HCT116 (cell line): ENCODE measurements at regions not wholly inside any gene's neighbourhood (a gene's known extent, or its start where the extent isn't known, plus 50 kb on each side); places are given as distances from the start of the nearest gene placed in this dataset.

ENCODE experiments used
- EZH2 ChIP-seq: fragments of 200-600 bp; sonication (generic); IDR thresholded peaks from 2 replicates; pipeline ENCODE4 v1.6.1; 2017; ENCODE audit warnings: antibody characterized with exemption, mixed run types
- JUND ChIP-seq: IDR thresholded peaks from 2 replicates; pipeline ENCODE4 v1.6.1; 2012
- MAX ChIP-seq: IDR thresholded peaks from 2 replicates; pipeline ENCODE4 v1.6.1; 2012
- POLR2A ChIP-seq: IDR thresholded peaks from 2 replicates; pipeline ENCODE4 v1.7.0; 2011; ENCODE audit warnings: borderline replicate concordance; ENCODE audit not compliant: insufficient read depth, insufficient read length; ENCODE audit errors: extremely low read depth
- POLR2AphosphoS5 ChIP-seq: IDR thresholded peaks from 2 replicates; pipeline ENCODE4 v1.6.1; 2011; ENCODE audit warnings: mild to moderate bottlenecking, low read depth, low read length, moderate library complexity
- RAD21 ChIP-seq: IDR thresholded peaks from 2 replicates; pipeline ENCODE4 v1.6.1; 2012; ENCODE audit warnings: low read depth, mild to moderate bottlenecking
- REST ChIP-seq: IDR thresholded peaks from 2 replicates; pipeline ENCODE4 v1.6.1; 2012; ENCODE audit warnings: low read depth
- SIN3A ChIP-seq: IDR thresholded peaks from 2 replicates; pipeline ENCODE4 v1.6.1; 2012; ENCODE audit warnings: low read depth
- YY1 ChIP-seq: IDR thresholded peaks from 2 replicates; pipeline ENCODE4 v1.6.1; 2011; ENCODE audit warnings: low read length, low read depth, moderate library complexity, mild to moderate bottlenecking; ENCODE audit not compliant: insufficient replicate concordance; ENCODE audit errors: extremely low read depth
- ZFX ChIP-seq: fragments of 450-650 bp; IDR thresholded peaks from 2 replicates; pipeline ENCODE4 v1.6.1; 2017
- TF ChIP-seq, protein P1 (sequence below), 3 experiments: fragments of 200-600 bp in 1 of 3; sonication (generic) in 1 of 3; IDR thresholded peaks in 2 of 3; conservative IDR thresholded peaks in 1 of 3; 2 replicates each; pipeline ENCODE4 v1.5.1; 2012 to 2017; ENCODE audit warnings: low read depth in 2 of 3, low read length in 2 of 3, antibody characterized with exemption in 1 of 3, borderline replicate concordance in 1 of 3, control low read depth in 1 of 3, mild to moderate bottlenecking in 1 of 3, mixed read lengths in 1 of 3, mixed run types in 1 of 3, moderate library complexity in 1 of 3; ENCODE audit not compliant: insufficient read depth in 1 of 3

GRCh38 chr3:178948546-178948945 lies 123.1 kb downstream of the ZMAT3 start:
- TF ChIP-seq, protein P1, sequence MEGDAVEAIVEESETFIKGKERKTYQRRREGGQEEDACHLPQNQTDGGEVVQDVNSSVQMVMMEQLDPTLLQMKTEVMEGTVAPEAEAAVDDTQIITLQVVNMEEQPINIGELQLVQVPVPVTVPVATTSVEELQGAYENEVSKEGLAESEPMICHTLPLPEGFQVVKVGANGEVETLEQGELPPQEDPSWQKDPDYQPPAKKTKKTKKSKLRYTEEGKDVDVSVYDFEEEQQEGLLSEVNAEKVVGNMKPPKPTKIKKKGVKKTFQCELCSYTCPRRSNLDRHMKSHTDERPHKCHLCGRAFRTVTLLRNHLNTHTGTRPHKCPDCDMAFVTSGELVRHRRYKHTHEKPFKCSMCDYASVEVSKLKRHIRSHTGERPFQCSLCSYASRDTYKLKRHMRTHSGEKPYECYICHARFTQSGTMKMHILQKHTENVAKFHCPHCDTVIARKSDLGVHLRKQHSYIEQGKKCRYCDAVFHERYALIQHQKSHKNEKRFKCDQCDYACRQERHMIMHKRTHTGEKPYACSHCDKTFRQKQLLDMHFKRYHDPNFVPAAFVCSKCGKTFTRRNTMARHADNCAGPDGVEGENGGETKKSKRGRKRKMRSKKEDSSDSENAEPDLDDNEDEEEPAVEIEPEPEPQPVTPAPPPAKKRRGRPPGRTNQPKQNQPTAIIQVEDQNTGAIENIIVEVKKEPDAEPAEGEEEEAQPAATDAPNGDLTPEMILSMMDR (IDR thresholded peaks at IDR 0.05 in 2 of 3, conservative IDR thresholded peaks at IDR 0.05 in 1 of 3; ENCODE audit: borderline replicate concordance in 1 of 3, insufficient read depth in 1 of 3, low read depth in 2 of 3, low read length in 2 of 3) = no peak
- TF ChIP-seq SIN3A (no peak), YY1 (no peak), JUND (no peak), REST (no peak), EZH2 (no peak), POLR2A (no peak), POLR2AphosphoS5 (no peak), RAD21 (no peak), ZFX (no peak), MAX (no peak)
